Left ventricle myocardium inferior (tissue), 1 donor: ENCODE measurements at regions not wholly inside any gene's neighbourhood (a gene's known extent, or its start where the extent isn't known, plus 50 kb on each side); places are given as distances from the start of the nearest gene placed in this dataset.
"Not testable (repeated sequence)": the region's sequence is repeated elsewhere in the genome, so short reads cannot be mapped to it uniquely, and the experiment has no call there.

Experiments
- DNase-seq: peaks from one replicate; pipeline ENCODE4 v3.0.0-alpha.2; 2020
- H3K27ac ChIP-seq: fragments of 200-600 bp; replicated peaks from 2 replicates; pipeline ENCODE4 v1.8.0; 2021
- H3K27me3 ChIP-seq: fragments of 200-600 bp; 2 replicates; pipeline ENCODE4 v1.8.0; 2021; ENCODE audit warnings: low read depth
- H3K36me3 ChIP-seq: fragments of 200-600 bp; 2 replicates; pipeline ENCODE4 v1.8.0; 2021
- H3K4me1 ChIP-seq: fragments of 200-600 bp; 2 replicates; pipeline ENCODE4 v1.8.0; 2021
- H3K4me3 ChIP-seq: fragments of 200-600 bp; 2 replicates; pipeline ENCODE4 v1.8.0; 2021; ENCODE audit warnings: mild to moderate bottlenecking, moderate library complexity
- H3K9me3 ChIP-seq: fragments of 200-600 bp; replicated peaks from 2 replicates; pipeline ENCODE4 v1.8.0; 2021
- intact Hi-C: fragments of 100-400 bp; cut with micrococcal nuclease; formaldehyde crosslinking; loops from one replicate; pipeline ENCODE4 v1.11.0; 2022
- TF ChIP-seq, protein P1 (sequence below): fragments of 200-600 bp; IDR thresholded peaks from 2 replicates; pipeline ENCODE4 v1.8.0; 2021; ENCODE audit warnings: antibody characterized with exemption, mild to moderate bottlenecking, borderline replicate concordance
- donor health status: DM: no; HTN: yes; CAD: no; lungs with severe emphysema.

- H3K27ac ChIP-seq, result no peak overlapping the region
- no peaks in the 10 kb centered on the region for H3K4me1 ChIP-seq
- no peak for DNase-seq
- intact Hi-C loops, result no loop called here
- H3K36me3 ChIP-seq, result no peaks in the 10 kb centered on the region
- no peaks in the 10 kb centered on the region for H3K27me3 ChIP-seq
- no peaks in the 10 kb centered on the region for H3K9me3 ChIP-seq
- H3K4me3 ChIP-seq, result no peak overlapping the region
- TF ChIP-seq, protein P1, sequence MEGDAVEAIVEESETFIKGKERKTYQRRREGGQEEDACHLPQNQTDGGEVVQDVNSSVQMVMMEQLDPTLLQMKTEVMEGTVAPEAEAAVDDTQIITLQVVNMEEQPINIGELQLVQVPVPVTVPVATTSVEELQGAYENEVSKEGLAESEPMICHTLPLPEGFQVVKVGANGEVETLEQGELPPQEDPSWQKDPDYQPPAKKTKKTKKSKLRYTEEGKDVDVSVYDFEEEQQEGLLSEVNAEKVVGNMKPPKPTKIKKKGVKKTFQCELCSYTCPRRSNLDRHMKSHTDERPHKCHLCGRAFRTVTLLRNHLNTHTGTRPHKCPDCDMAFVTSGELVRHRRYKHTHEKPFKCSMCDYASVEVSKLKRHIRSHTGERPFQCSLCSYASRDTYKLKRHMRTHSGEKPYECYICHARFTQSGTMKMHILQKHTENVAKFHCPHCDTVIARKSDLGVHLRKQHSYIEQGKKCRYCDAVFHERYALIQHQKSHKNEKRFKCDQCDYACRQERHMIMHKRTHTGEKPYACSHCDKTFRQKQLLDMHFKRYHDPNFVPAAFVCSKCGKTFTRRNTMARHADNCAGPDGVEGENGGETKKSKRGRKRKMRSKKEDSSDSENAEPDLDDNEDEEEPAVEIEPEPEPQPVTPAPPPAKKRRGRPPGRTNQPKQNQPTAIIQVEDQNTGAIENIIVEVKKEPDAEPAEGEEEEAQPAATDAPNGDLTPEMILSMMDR, result no peak
Measured at GRCh38 chr13:98075048-98075447, 67.8 kb upstream of the FARP1 start.

DNA sequence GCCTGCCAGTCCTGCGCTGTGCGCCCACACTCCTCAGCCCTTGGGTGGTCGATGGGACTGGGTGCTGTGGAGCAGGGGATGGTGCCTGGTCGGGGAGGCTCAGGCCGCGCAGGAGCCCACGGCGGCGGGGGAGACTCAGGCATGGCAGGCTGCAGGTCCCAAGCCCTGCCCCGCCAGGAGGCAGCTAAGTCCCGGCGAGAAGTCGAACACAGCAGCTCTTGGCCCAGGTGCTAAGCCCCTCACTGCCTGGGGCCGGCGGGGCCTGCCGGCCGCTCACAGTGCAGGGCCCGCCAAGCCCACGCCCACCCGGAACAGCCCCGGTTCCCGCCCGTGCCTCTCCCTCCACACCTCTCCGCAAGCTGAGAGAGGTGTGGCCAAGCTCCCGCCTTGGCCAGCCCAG is 66.6 kb upstream of the FARP1 start:
- H3K9me3 ChIP-seq, H3K4me3 ChIP-seq, H3K27me3 ChIP-seq, H3K27ac ChIP-seq, DNase-seq, H3K36me3 ChIP-seq, H3K4me1 ChIP-seq, intact Hi-C loops: not testable (repeated sequence)

- DNase-seq, result no peak
- Histone ChIP-seq H3K36me3 (no peaks in the 10 kb centered on the region), H3K4me3 (no peak overlapping the region), H3K27ac (no peak overlapping the region), H3K27me3 (no peaks in the 10 kb centered on the region), H3K9me3 (no peaks in the 10 kb centered on the region), H3K4me1 (no peaks in the 10 kb centered on the region)
- TF ChIP-seq, protein P1, result no peak
- intact Hi-C loops, result no loop called here
Measured at GRCh38 chr13:98080280-98080679, 62.6 kb upstream of the FARP1 start.

DNA sequence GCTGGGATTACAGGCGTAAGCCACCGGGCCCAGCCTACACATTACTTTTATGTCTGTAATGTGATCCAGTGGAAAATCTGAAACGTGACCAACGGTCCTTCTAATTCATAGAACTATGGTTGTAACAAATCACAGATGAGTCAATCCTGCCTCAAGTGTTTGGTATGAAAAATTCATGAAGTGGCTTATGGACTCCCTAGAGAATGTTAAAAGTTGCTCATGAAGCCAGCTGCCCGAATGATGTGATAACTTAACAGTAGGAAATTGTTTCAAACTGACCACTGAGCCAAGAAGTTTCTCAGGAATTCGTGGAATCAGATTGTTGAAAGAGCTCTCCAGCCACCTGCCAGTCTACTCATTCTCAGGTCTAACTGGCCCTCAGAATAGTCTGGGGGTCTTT is 59.4 kb upstream of the FARP1 start:
- Histone ChIP-seq H3K27ac (no peak overlapping the region), H3K36me3 (no peaks in the 10 kb centered on the region), H3K27me3 (no peaks in the 10 kb centered on the region), H3K9me3 (no peaks in the 10 kb centered on the region), H3K4me1 (no peaks in the 10 kb centered on the region), H3K4me3 (no peak overlapping the region)
- intact Hi-C loops, result no loop called here
- TF ChIP-seq, protein P1, result no peak
- DNase-seq, result no peak

GRCh38 chr13:98083936-98084335 is 59.0 kb upstream of the FARP1 start:
- no peaks in the 10 kb centered on the region for H3K4me1 ChIP-seq
- DNase-seq, result no peak
- intact Hi-C loops, result no loop called here
- no peaks in the 10 kb centered on the region for H3K27me3 ChIP-seq
- H3K4me3 ChIP-seq, result no peak overlapping the region
- H3K9me3 ChIP-seq, result no peaks in the 10 kb centered on the region
- no peaks in the 10 kb centered on the region for H3K36me3 ChIP-seq
- TF ChIP-seq, protein P1, result no peak
- H3K27ac ChIP-seq, result no peak overlapping the region

- no peaks in the 10 kb centered on the region for H3K4me1 ChIP-seq
- TF ChIP-seq, protein P1, result no peak
- H3K27ac ChIP-seq, result no peak overlapping the region
- intact Hi-C loops, result loop anchor here (2.0 kb wide), 1 partner anchor 22 kb away; no protein-coding TSS in a partner anchor
- no peaks in the 10 kb centered on the region for H3K27me3 ChIP-seq
- no peak overlapping the region for H3K4me3 ChIP-seq
- H3K9me3 ChIP-seq, result peaks cover 7% of the 10 kb centered on the region
- no peaks in the 10 kb centered on the region for H3K36me3 ChIP-seq
- DNase-seq, result no peak
Measured at GRCh38 chr13:98089246-98089645, 53.6 kb upstream of the FARP1 start.
